Loucy (cell line): ENCODE measurements at regions not wholly inside any gene's neighbourhood (a gene's known extent, or its start where the extent isn't known, plus 50 kb on each side); places are given as distances from the start of the nearest gene placed in this dataset.
A peak's percentile ranks its signal among the peaks of the same experiment; 100 is the strongest.

ENCODE experiments used
- H2AFZ ChIP-seq: fragments of 200-600 bp; sonication (generic); 2 replicates; pipeline ENCODE4 v1.6.0; 2016; ENCODE audit warnings: antibody characterized with exemption, mild to moderate bottlenecking, low read length, moderate library complexity
- H3F3A ChIP-seq: fragments of 200-600 bp; 2 replicates; pipeline ENCODE4 v1.6.0; 2016; ENCODE audit warnings: antibody characterized with exemption, low read depth, mild to moderate bottlenecking
- H3K27me3 ChIP-seq: fragments of 200-600 bp; sonication (generic); 2 replicates; pipeline ENCODE4 v1.6.1; 2014; ENCODE audit warnings: low read length, mild to moderate bottlenecking; ENCODE audit not compliant: insufficient read depth, poor library complexity, severe bottlenecking
- H3K36me3 ChIP-seq: fragments of 200-600 bp; sonication (generic); 2 replicates; pipeline ENCODE4 v1.6.1; 2016; ENCODE audit warnings: low read length; ENCODE audit not compliant: insufficient read depth
- H3K4me1 ChIP-seq: fragments of 200-600 bp; sonication (generic); 2 replicates; pipeline ENCODE4 v1.5.1; 2014; ENCODE audit warnings: low read length, mild to moderate bottlenecking; ENCODE audit not compliant: insufficient read depth, poor library complexity, severe bottlenecking
- H3K4me2 ChIP-seq: fragments of 200-600 bp; sonication (generic); 2 replicates; pipeline ENCODE4 v1.6.0; 2014; ENCODE audit warnings: antibody characterized with exemption, low read length, low read depth, mild to moderate bottlenecking; ENCODE audit not compliant: poor library complexity, severe bottlenecking
- H3K4me3 ChIP-seq: fragments of 200-600 bp; sonication (generic); 2 replicates; pipeline ENCODE4 v1.5.1; 2014; ENCODE audit warnings: low read length, mild to moderate bottlenecking, mixed read lengths; ENCODE audit not compliant: poor library complexity, severe bottlenecking
- H3K79me2 ChIP-seq: fragments of 200-600 bp; sonication (generic); 2 replicates; pipeline ENCODE4 v1.6.1; 2014; ENCODE audit warnings: low read length; ENCODE audit not compliant: insufficient read depth
- H3K9ac ChIP-seq: fragments of 200-600 bp; sonication (generic); 2 replicates; pipeline ENCODE4 v1.6.0; 2014; ENCODE audit warnings: mild to moderate bottlenecking, low read depth, low read length, moderate library complexity; ENCODE audit not compliant: poor library complexity, severe bottlenecking
- H3K9me2 ChIP-seq: fragments of 200-600 bp; sonication (generic); replicated peaks from 2 replicates; pipeline ENCODE4 v1.6.1; 2016; ENCODE audit warnings: low read depth, low read length, mixed read lengths
- H3K9me3 ChIP-seq: fragments of 200-600 bp; sonication (generic); 2 replicates; pipeline ENCODE4 v1.6.1; 2014; ENCODE audit warnings: mild to moderate bottlenecking, antibody characterized with exemption, low read length, low read depth; ENCODE audit not compliant: insufficient read depth
- H4K20me1 ChIP-seq: fragments of 200-600 bp; sonication (generic); 2 replicates; pipeline ENCODE4 v1.6.0; 2014; ENCODE audit warnings: antibody characterized with exemption, low read length, mild to moderate bottlenecking; ENCODE audit not compliant: insufficient read depth, poor library complexity, severe bottlenecking
- EZH2phosphoT487 ChIP-seq: fragments of 200-600 bp; IDR thresholded peaks from 2 replicates; pipeline ENCODE4 v1.6.1; 2018; ENCODE audit warnings: antibody characterized with exemption, mild to moderate bottlenecking, moderate library complexity, borderline replicate concordance
- TF ChIP-seq, protein P1 (sequence below): fragments of 200-600 bp; sonication (generic); conservative IDR thresholded peaks from 2 replicates; pipeline ENCODE4 v1.5.1; 2014; ENCODE audit warnings: mild to moderate bottlenecking, antibody characterized with exemption, low read length

GRCh38 chr7:76123316-76123715, 75.4 kb downstream of the MDH2 start:
- Histone ChIP-seq H3K4me3 (no peak overlapping the region), H3K4me1 (peaks cover 16% of the 10 kb centered on the region), H3K27me3 (no peaks in the 10 kb centered on the region), H3K4me2 (peak overlapping the region; percentile 53), H3K9me2 (no peaks in the 10 kb centered on the region), H4K20me1 (no peaks in the 10 kb centered on the region), H3K79me2 (no peaks in the 10 kb centered on the region), H3K9ac (no peak overlapping the region), H2AFZ (no peak overlapping the region), H3K9me3 (no peaks in the 10 kb centered on the region), H3F3A (no peaks in the 10 kb centered on the region), H3K36me3 (no peaks in the 10 kb centered on the region)
- TF ChIP-seq EZH2phosphoT487, result no peak
- TF ChIP-seq, protein P1, sequence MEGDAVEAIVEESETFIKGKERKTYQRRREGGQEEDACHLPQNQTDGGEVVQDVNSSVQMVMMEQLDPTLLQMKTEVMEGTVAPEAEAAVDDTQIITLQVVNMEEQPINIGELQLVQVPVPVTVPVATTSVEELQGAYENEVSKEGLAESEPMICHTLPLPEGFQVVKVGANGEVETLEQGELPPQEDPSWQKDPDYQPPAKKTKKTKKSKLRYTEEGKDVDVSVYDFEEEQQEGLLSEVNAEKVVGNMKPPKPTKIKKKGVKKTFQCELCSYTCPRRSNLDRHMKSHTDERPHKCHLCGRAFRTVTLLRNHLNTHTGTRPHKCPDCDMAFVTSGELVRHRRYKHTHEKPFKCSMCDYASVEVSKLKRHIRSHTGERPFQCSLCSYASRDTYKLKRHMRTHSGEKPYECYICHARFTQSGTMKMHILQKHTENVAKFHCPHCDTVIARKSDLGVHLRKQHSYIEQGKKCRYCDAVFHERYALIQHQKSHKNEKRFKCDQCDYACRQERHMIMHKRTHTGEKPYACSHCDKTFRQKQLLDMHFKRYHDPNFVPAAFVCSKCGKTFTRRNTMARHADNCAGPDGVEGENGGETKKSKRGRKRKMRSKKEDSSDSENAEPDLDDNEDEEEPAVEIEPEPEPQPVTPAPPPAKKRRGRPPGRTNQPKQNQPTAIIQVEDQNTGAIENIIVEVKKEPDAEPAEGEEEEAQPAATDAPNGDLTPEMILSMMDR, result no peak

- H3K36me3 ChIP-seq, result no peaks in the 10 kb centered on the region
- peaks cover 16% of the 10 kb centered on the region for H3K4me1 ChIP-seq
- no peak overlapping the region for H2AFZ ChIP-seq
- H3K9me3 ChIP-seq, result no peaks in the 10 kb centered on the region
- H3K79me2 ChIP-seq, result no peaks in the 10 kb centered on the region
- H3F3A ChIP-seq, result no peaks in the 10 kb centered on the region
- H3K9ac ChIP-seq, result no peak overlapping the region
- no peak overlapping the region for H3K4me2 ChIP-seq
- no peak overlapping the region for H3K4me3 ChIP-seq
- H3K9me2 ChIP-seq, result no peaks in the 10 kb centered on the region
- H3K27me3 ChIP-seq, result no peaks in the 10 kb centered on the region
- TF ChIP-seq EZH2phosphoT487, result no peak
- TF ChIP-seq, protein P1, result no peak
- no peaks in the 10 kb centered on the region for H4K20me1 ChIP-seq
These were observed 76.1 kb upstream of the SRRM3 start for GRCh38 chr7:76125560-76125959.

- H3K79me2 ChIP-seq, result no peaks in the 10 kb centered on the region
- no peak overlapping the region for H3K4me3 ChIP-seq
- TF ChIP-seq, protein P1, result no peak
- TF ChIP-seq EZH2phosphoT487, result no peak
- H3K4me1 ChIP-seq, result peaks cover 10% of the 10 kb centered on the region
- no peaks in the 10 kb centered on the region for H4K20me1 ChIP-seq
- H3K9ac ChIP-seq, result no peak overlapping the region
- no peak overlapping the region for H2AFZ ChIP-seq
- H3K9me2 ChIP-seq, result no peaks in the 10 kb centered on the region
- H3F3A ChIP-seq, result no peaks in the 10 kb centered on the region
- H3K4me2 ChIP-seq, result no peak overlapping the region
- H3K27me3 ChIP-seq, result no peaks in the 10 kb centered on the region
- H3K9me3 ChIP-seq, result no peaks in the 10 kb centered on the region
- no peaks in the 10 kb centered on the region for H3K36me3 ChIP-seq
These were observed 75.1 kb upstream of the SRRM3 start for GRCh38 chr7:76126632-76127031.
